ENCODE measurements at regions not wholly inside any gene's neighbourhood (a gene's known extent, or its start where the extent isn't known, plus 50 kb on each side); places are given as distances from the start of the nearest gene placed in this dataset.

DNA sequence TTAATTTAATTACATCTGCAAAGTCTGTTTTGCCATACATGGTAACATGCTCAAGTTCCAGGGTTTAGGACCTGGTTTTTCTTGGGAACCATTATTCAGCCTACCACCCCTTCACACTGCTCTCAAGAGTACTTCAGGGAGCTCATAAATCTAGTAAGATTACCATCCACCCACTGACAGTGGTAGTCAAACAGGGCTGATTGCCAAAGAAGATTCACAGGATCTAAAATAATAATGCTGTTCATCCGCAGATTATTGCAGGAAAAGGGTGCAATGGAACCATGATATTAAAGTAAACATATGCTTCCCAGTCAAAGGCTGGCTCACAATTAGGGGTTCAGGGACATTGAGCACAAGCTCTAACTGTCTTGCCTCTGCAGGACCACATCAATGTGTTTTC lies 148.0 kb upstream of the CYRIA start:
- TF ChIP-seq, protein P1, sequence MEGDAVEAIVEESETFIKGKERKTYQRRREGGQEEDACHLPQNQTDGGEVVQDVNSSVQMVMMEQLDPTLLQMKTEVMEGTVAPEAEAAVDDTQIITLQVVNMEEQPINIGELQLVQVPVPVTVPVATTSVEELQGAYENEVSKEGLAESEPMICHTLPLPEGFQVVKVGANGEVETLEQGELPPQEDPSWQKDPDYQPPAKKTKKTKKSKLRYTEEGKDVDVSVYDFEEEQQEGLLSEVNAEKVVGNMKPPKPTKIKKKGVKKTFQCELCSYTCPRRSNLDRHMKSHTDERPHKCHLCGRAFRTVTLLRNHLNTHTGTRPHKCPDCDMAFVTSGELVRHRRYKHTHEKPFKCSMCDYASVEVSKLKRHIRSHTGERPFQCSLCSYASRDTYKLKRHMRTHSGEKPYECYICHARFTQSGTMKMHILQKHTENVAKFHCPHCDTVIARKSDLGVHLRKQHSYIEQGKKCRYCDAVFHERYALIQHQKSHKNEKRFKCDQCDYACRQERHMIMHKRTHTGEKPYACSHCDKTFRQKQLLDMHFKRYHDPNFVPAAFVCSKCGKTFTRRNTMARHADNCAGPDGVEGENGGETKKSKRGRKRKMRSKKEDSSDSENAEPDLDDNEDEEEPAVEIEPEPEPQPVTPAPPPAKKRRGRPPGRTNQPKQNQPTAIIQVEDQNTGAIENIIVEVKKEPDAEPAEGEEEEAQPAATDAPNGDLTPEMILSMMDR (IDR thresholded peaks at IDR 0.05): no peak
- no peak for TF ChIP-seq POLR2A (IDR thresholded peaks at IDR 0.05)
- no peak for TF ChIP-seq POLR2AphosphoS5 (IDR thresholded peaks at IDR 0.05)
- no peak for TF ChIP-seq EP300 (IDR thresholded peaks at IDR 0.05)

All from suprapubic skin (tissue), 4 donors.